T-helper 9 cell (primary cell): ENCODE measurements at regions not wholly inside any gene's neighbourhood (a gene's known extent, or its start where the extent isn't known, plus 50 kb on each side); places are given as distances from the start of the nearest gene placed in this dataset.

ENCODE experiments used
- DNase-seq: peaks from one replicate; pipeline ENCODE4 v3.0.0-alpha.2; 2020

- DNase-seq = no peak
Observed at GRCh38 chr2:64704161-64704560, 50.4 kb upstream of the SERTAD2 start.

GRCh38 chr2:64704996-64705395 is 51.3 kb upstream of the SERTAD2 start:
- DNase-seq = no peak

GRCh38 chr2:64707276-64707675 is 53.6 kb upstream of the SERTAD2 start:
- DNase-seq = no peak

- DNase-seq = no peak
Observed at GRCh38 chr2:64708829-64709228, 55.1 kb upstream of the SERTAD2 start.

- DNase-seq = no peak
Observed at GRCh38 chr2:64711252-64711800, 57.6 kb upstream of the SERTAD2 start.

- DNase-seq = no peak
Observed at GRCh38 chr2:64713686-64714085, 60.0 kb upstream of the SERTAD2 start.

GRCh38 chr2:64716569-64716968 is 62.9 kb upstream of the SERTAD2 start:
- no peak for DNase-seq

GRCh38 chr2:64718250-64718885 is 64.7 kb upstream of the SERTAD2 start:
- DNase-seq = no peak

- DNase-seq = no peak
Observed at GRCh38 chr2:64720535-64721319, 67.0 kb upstream of the SERTAD2 start.

- no peak for DNase-seq
Observed at GRCh38 chr2:64721320-64721623, 67.6 kb upstream of the SERTAD2 start.

GRCh38 chr2:64722291-64723044 is 68.8 kb upstream of the SERTAD2 start:
- DNase-seq = no peak

- no peak for DNase-seq
Observed at GRCh38 chr2:64727013-64727767, 73.5 kb upstream of the SERTAD2 start.

GRCh38 chr2:64727843-64728463 is 74.2 kb upstream of the SERTAD2 start:
- DNase-seq = no peak

- DNase-seq = peak; percentile 21
Observed at GRCh38 chr2:64730551-64731262, 77.0 kb upstream of the SERTAD2 start.

GRCh38 chr2:64731263-64731643 is 77.5 kb upstream of the SERTAD2 start:
- no peak for DNase-seq

- no peak for DNase-seq
Observed at GRCh38 chr2:64731746-64732145, 78.0 kb upstream of the SERTAD2 start.

- DNase-seq = no peak
Observed at GRCh38 chr2:64732146-64732545, 78.4 kb upstream of the SERTAD2 start.

GRCh38 chr2:64735504-64735903 is 81.8 kb upstream of the SERTAD2 start:
- no peak for DNase-seq

- no peak for DNase-seq
Observed at GRCh38 chr2:64737547-64737946, 83.8 kb upstream of the SERTAD2 start.

- DNase-seq = no peak
Observed at GRCh38 chr2:64738026-64738425, 84.3 kb upstream of the SERTAD2 start.

- no peak for DNase-seq
Observed at GRCh38 chr2:64742678-64743077, 89.0 kb upstream of the SERTAD2 start.
